GM23338 (cell line): ENCODE measurements at regions not wholly inside any gene's neighbourhood (a gene's known extent, or its start where the extent isn't known, plus 50 kb on each side); places are given as distances from the start of the nearest gene placed in this dataset.

ENCODE experiments used
- ATAC-seq: fragments of 200-7000 bp; cut with Tn5 transposase; 3 replicates; pipeline ENCODE4 v1.9.1; 2020
- DNase-seq: peaks from one replicate; pipeline ENCODE4 v3.0.0-alpha.2; 2015; ENCODE audit warnings: low spot score
- H2AFZ ChIP-seq: fragments of 200-600 bp; sonication (generic); 2 replicates; pipeline ENCODE4 v1.8.0; 2016; ENCODE audit warnings: antibody characterized with exemption, mild to moderate bottlenecking, moderate library complexity
- H3F3A ChIP-seq: fragments of 200-600 bp; sonication (generic); replicated peaks from 2 replicates; pipeline ENCODE4 v1.8.0; 2017; ENCODE audit warnings: antibody characterized with exemption, mixed run types, low read depth
- H3K27ac ChIP-seq: fragments of 200-600 bp; sonication (generic); 2 replicates; pipeline ENCODE4 v1.6.1; 2016; ENCODE audit warnings: low read depth
- H3K27me3 ChIP-seq: fragments of 200-600 bp; sonication (generic); 2 replicates; pipeline ENCODE4 v1.8.0; 2016; ENCODE audit warnings: mild to moderate bottlenecking, mixed run types, moderate library complexity; ENCODE audit not compliant: insufficient read depth
- H3K36me3 ChIP-seq: fragments of 200-600 bp; sonication (generic); 2 replicates; pipeline ENCODE4 v1.8.0; 2016; ENCODE audit warnings: mild to moderate bottlenecking; ENCODE audit not compliant: insufficient read depth
- H3K4me1 ChIP-seq: fragments of 200-600 bp; sonication (generic); 2 replicates; pipeline ENCODE4 v1.8.0; 2016; ENCODE audit warnings: mild to moderate bottlenecking, moderate library complexity; ENCODE audit not compliant: insufficient read depth
- H3K4me2 ChIP-seq: fragments of 200-600 bp; sonication (generic); 2 replicates; pipeline ENCODE4 v1.7.1; 2017; ENCODE audit warnings: mixed run types
- H3K4me3 ChIP-seq: fragments of 200-600 bp; sonication (generic); 2 replicates; pipeline ENCODE4 v1.6.1; 2016; ENCODE audit warnings: mixed run types
- H3K79me2 ChIP-seq: fragments of 200-600 bp; sonication (generic); replicated peaks from 2 replicates; pipeline ENCODE4 v1.8.0; 2017; ENCODE audit warnings: mild to moderate bottlenecking; ENCODE audit not compliant: insufficient read depth
- H3K9me2 ChIP-seq: fragments of 200-600 bp; sonication (generic); 2 replicates; pipeline ENCODE4 v1.8.0; 2017; ENCODE audit not compliant: insufficient read depth
- H4K20me1 ChIP-seq: fragments of 200-600 bp; sonication (generic); replicated peaks from 2 replicates; pipeline ENCODE4 v1.8.0; 2017; ENCODE audit warnings: mild to moderate bottlenecking; ENCODE audit not compliant: insufficient read depth
- H3K27ac Mint-ChIP-seq: 2 replicates; pipeline ENCODE4 v1.8.0; 2020; ENCODE audit warnings: inconsistent platforms, mild to moderate bottlenecking, moderate library complexity, mixed read lengths
- H3K27me3 Mint-ChIP-seq: 3 replicates; pipeline ENCODE4 v1.8.0; 2022; ENCODE audit warnings: low read depth, mild to moderate bottlenecking, moderate library complexity, mixed read lengths, inconsistent platforms; ENCODE audit not compliant: insufficient read depth, poor library complexity
- H3K36me3 Mint-ChIP-seq: 3 replicates; pipeline ENCODE4 v1.8.0; 2021; ENCODE audit warnings: low read depth, mild to moderate bottlenecking, inconsistent platforms, moderate library complexity, mixed read lengths
- H3K4me1 Mint-ChIP-seq: 3 replicates; pipeline ENCODE4 v1.8.0; 2020; ENCODE audit warnings: mild to moderate bottlenecking, inconsistent platforms, mixed read lengths
- H3K4me3 Mint-ChIP-seq: 3 replicates; pipeline ENCODE4 v1.8.0; 2021; ENCODE audit warnings: moderate library complexity, mild to moderate bottlenecking, inconsistent platforms, mixed read lengths
- H3K9me3 Mint-ChIP-seq: 3 replicates; pipeline ENCODE4 v1.8.0; 2020; ENCODE audit warnings: moderate library complexity, mild to moderate bottlenecking, inconsistent platforms, mixed read lengths
- CREB1 ChIP-seq: fragments of 250-450 bp; sonication (Bioruptor Pico); IDR thresholded peaks from 2 replicates; pipeline ENCODE4 v1.5.0; 2020; ENCODE audit warnings: low read depth, mild to moderate bottlenecking, moderate library complexity
- EZH2 ChIP-seq: fragments of 200-600 bp; sonication (generic); IDR thresholded peaks from one replicate; pipeline ENCODE4 v1.8.0; 2017; ENCODE audit warnings: antibody characterized with exemption, mild to moderate bottlenecking, low read depth; ENCODE audit not compliant: unreplicated experiment
- EZH2phosphoT487 ChIP-seq: fragments of 200-600 bp; sonication (generic); IDR thresholded peaks from one replicate; pipeline ENCODE4 v1.8.1; 2018; ENCODE audit warnings: antibody characterized with exemption; ENCODE audit not compliant: unreplicated experiment
- JUNB ChIP-seq: IDR thresholded peaks from one replicate; pipeline ENCODE4 v1.6.1; 2016; ENCODE audit warnings: antibody characterized with exemption; ENCODE audit not compliant: unreplicated experiment
- NANOG ChIP-seq: IDR thresholded peaks from 2 replicates; pipeline ENCODE4 v1.6.1; 2016; ENCODE audit warnings: antibody characterized with exemption, borderline replicate concordance
- POLR2AphosphoS5 ChIP-seq: IDR thresholded peaks from 2 replicates; pipeline ENCODE4 v1.6.1; 2016; ENCODE audit warnings: antibody characterized with exemption, low read depth
- STAT1 ChIP-seq: IDR thresholded peaks from one replicate; pipeline ENCODE4 v1.6.1; 2016; ENCODE audit warnings: antibody characterized with exemption; ENCODE audit not compliant: unreplicated experiment
- ZNF114 ChIP-seq: fragments of 250-450 bp; sonication (Bioruptor Pico); IDR thresholded peaks from 2 replicates; pipeline ENCODE4 v1.5.0; 2020; ENCODE audit warnings: mild to moderate bottlenecking, moderate library complexity
- ZNF331 ChIP-seq: fragments of 250-450 bp; sonication (Bioruptor Pico); IDR thresholded peaks from 2 replicates; pipeline ENCODE4 v1.5.0; 2020; ENCODE audit warnings: low read depth, mild to moderate bottlenecking, moderate library complexity
- TF ChIP-seq, protein P1 (sequence below): IDR thresholded peaks from 2 replicates; pipeline ENCODE4 v1.6.1; 2016; ENCODE audit warnings: antibody characterized with exemption
- TF ChIP-seq, protein P2 (sequence below): fragments of 250-450 bp; sonication (Bioruptor Pico); IDR thresholded peaks from 2 replicates; pipeline ENCODE4 v1.5.0; 2020; ENCODE audit warnings: mild to moderate bottlenecking, moderate library complexity
- TF ChIP-seq, protein P3 (sequence below), 2 experiments: fragments of 200-600 bp in 1 of 2; sonication (generic) in 1 of 2; conservative IDR thresholded peaks; 2 replicates each; pipeline versions ENCODE4 v1.5.1 to v1.6.1; 2016 to 2017; ENCODE audit warnings: antibody characterized with exemption in 2 of 2, low read depth in 2 of 2, mild to moderate bottlenecking in 2 of 2, moderate library complexity in 1 of 2
- TF ChIP-seq, protein P4 (sequence below): IDR thresholded peaks from one replicate; pipeline ENCODE4 v1.6.1; 2018; ENCODE audit warnings: antibody characterized with exemption; ENCODE audit not compliant: unreplicated experiment

DNA sequence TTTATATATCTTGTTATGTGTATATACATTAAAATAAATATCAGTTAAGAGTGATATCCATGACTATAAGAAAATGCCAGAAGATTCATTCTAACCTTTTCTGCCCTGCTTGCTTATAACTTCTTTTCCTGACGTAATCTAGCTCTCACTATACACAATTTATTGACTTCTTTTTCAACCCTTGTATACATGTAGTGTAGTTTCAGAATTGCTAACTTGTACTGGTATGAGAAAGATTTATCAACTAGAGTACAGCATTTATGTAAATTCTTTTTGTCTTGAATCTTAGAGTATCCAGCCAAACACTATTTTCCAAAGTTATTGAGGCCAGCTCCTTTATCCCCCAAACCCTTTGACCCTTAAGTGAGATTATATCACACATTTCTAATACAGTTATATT is 798.0 kb upstream of the RAB6C start:
- Mint-ChIP-seq H3K9me3 (no peaks in the 10 kb centered on the region), H3K4me3 (no peak overlapping the region), H3K36me3 (no peaks in the 10 kb centered on the region; the same call in 2 of the 3 replicates), H3K4me1 (peaks cover under 1% of the 10 kb centered on the region; the same call in 2 of the 3 replicates), H3K27me3 (no peaks in the 10 kb centered on the region), H3K27ac (no peak overlapping the region)
- TF ChIP-seq POLR2AphosphoS5 (no peak), CREB1 (CRISPR knock-in tag) (no peak), ZNF114 (no peak), EZH2phosphoT487 (no peak), JUNB (no peak), ZNF331 (no peak), EZH2 (no peak), NANOG (no peak), STAT1 (no peak)
- TF ChIP-seq, protein P1, sequence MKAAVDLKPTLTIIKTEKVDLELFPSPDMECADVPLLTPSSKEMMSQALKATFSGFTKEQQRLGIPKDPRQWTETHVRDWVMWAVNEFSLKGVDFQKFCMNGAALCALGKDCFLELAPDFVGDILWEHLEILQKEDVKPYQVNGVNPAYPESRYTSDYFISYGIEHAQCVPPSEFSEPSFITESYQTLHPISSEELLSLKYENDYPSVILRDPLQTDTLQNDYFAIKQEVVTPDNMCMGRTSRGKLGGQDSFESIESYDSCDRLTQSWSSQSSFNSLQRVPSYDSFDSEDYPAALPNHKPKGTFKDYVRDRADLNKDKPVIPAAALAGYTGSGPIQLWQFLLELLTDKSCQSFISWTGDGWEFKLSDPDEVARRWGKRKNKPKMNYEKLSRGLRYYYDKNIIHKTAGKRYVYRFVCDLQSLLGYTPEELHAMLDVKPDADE: no peak
- TF ChIP-seq, protein P2, sequence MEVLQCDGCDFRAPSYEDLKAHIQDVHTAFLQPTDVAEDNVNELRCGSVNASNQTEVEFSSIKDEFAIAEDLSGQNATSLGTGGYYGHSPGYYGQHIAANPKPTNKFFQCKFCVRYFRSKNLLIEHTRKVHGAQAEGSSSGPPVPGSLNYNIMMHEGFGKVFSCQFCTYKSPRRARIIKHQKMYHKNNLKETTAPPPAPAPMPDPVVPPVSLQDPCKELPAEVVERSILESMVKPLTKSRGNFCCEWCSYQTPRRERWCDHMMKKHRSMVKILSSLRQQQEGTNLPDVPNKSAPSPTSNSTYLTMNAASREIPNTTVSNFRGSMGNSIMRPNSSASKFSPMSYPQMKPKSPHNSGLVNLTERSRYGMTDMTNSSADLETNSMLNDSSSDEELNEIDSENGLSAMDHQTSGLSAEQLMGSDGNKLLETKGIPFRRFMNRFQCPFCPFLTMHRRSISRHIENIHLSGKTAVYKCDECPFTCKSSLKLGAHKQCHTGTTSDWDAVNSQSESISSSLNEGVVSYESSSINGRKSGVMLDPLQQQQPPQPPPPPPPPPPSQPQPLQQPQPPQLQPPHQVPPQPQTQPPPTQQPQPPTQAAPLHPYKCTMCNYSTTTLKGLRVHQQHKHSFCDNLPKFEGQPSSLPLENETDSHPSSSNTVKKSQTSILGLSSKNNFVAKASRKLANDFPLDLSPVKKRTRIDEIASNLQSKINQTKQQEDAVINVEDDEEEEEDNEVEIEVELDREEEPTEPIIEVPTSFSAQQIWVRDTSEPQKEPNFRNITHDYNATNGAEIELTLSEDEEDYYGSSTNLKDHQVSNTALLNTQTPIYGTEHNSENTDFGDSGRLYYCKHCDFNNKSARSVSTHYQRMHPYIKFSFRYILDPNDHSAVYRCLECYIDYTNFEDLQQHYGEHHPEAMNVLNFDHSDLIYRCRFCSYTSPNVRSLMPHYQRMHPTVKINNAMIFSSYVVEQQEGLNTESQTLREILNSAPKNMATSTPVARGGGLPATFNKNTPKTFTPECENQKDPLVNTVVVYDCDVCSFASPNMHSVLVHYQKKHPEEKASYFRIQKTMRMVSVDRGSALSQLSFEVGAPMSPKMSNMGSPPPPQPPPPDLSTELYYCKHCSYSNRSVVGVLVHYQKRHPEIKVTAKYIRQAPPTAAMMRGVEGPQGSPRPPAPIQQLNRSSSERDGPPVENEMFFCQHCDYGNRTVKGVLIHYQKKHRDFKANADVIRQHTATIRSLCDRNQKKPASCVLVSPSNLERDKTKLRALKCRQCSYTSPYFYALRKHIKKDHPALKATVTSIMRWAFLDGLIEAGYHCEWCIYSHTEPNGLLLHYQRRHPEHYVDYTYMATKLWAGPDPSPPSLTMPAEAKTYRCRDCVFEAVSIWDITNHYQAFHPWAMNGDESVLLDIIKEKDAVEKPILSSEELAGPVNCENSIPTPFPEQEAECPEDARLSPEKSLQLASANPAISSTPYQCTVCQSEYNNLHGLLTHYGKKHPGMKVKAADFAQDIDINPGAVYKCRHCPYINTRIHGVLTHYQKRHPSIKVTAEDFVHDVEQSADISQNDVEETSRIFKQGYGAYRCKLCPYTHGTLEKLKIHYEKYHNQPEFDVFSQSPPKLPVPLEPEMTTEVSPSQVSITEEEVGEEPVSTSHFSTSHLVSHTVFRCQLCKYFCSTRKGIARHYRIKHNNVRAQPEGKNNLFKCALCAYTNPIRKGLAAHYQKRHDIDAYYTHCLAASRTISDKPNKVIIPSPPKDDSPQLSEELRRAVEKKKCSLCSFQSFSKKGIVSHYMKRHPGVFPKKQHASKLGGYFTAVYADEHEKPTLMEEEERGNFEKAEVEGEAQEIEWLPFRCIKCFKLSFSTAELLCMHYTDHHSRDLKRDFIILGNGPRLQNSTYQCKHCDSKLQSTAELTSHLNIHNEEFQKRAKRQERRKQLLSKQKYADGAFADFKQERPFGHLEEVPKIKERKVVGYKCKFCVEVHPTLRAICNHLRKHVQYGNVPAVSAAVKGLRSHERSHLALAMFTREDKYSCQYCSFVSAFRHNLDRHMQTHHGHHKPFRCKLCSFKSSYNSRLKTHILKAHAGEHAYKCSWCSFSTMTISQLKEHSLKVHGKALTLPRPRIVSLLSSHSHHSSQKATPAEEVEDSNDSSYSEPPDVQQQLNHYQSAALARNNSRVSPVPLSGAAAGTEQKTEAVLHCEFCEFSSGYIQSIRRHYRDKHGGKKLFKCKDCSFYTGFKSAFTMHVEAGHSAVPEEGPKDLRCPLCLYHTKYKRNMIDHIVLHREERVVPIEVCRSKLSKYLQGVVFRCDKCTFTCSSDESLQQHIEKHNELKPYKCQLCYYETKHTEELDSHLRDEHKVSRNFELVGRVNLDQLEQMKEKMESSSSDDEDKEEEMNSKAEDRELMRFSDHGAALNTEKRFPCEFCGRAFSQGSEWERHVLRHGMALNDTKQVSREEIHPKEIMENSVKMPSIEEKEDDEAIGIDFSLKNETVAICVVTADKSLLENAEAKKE (CRISPR knock-in tag): no peak
- TF ChIP-seq, protein P3, sequence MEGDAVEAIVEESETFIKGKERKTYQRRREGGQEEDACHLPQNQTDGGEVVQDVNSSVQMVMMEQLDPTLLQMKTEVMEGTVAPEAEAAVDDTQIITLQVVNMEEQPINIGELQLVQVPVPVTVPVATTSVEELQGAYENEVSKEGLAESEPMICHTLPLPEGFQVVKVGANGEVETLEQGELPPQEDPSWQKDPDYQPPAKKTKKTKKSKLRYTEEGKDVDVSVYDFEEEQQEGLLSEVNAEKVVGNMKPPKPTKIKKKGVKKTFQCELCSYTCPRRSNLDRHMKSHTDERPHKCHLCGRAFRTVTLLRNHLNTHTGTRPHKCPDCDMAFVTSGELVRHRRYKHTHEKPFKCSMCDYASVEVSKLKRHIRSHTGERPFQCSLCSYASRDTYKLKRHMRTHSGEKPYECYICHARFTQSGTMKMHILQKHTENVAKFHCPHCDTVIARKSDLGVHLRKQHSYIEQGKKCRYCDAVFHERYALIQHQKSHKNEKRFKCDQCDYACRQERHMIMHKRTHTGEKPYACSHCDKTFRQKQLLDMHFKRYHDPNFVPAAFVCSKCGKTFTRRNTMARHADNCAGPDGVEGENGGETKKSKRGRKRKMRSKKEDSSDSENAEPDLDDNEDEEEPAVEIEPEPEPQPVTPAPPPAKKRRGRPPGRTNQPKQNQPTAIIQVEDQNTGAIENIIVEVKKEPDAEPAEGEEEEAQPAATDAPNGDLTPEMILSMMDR (conservative IDR thresholded peaks at IDR 0.05; ENCODE audit: low read depth in 2 of 2): no peak
- TF ChIP-seq, protein P4, sequence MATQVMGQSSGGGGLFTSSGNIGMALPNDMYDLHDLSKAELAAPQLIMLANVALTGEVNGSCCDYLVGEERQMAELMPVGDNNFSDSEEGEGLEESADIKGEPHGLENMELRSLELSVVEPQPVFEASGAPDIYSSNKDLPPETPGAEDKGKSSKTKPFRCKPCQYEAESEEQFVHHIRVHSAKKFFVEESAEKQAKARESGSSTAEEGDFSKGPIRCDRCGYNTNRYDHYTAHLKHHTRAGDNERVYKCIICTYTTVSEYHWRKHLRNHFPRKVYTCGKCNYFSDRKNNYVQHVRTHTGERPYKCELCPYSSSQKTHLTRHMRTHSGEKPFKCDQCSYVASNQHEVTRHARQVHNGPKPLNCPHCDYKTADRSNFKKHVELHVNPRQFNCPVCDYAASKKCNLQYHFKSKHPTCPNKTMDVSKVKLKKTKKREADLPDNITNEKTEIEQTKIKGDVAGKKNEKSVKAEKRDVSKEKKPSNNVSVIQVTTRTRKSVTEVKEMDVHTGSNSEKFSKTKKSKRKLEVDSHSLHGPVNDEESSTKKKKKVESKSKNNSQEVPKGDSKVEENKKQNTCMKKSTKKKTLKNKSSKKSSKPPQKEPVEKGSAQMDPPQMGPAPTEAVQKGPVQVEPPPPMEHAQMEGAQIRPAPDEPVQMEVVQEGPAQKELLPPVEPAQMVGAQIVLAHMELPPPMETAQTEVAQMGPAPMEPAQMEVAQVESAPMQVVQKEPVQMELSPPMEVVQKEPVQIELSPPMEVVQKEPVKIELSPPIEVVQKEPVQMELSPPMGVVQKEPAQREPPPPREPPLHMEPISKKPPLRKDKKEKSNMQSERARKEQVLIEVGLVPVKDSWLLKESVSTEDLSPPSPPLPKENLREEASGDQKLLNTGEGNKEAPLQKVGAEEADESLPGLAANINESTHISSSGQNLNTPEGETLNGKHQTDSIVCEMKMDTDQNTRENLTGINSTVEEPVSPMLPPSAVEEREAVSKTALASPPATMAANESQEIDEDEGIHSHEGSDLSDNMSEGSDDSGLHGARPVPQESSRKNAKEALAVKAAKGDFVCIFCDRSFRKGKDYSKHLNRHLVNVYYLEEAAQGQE: no peak
- Histone ChIP-seq H3K9me2 (no peaks in the 10 kb centered on the region), H3K79me2 (no peaks in the 10 kb centered on the region), H3K27ac (no peak overlapping the region), H3K36me3 (no peaks in the 10 kb centered on the region), H3F3A (no peaks in the 10 kb centered on the region), H2AFZ (no peak overlapping the region), H3K4me1 (no peaks in the 10 kb centered on the region), H3K27me3 (no peaks in the 10 kb centered on the region), H3K4me2 (no peak overlapping the region), H4K20me1 (no peaks in the 10 kb centered on the region), H3K4me3 (no peak overlapping the region)
- DNase-seq (no peak), ATAC-seq (no peak)
